HG03196 (cell line): ENCODE measurements at regions not wholly inside any gene's neighbourhood (a gene's known extent, or its start where the extent isn't known, plus 50 kb on each side); places are given as distances from the start of the nearest gene placed in this dataset.

Experiments used
- ATAC-seq: cut with Tn5 transposase; IDR thresholded peaks from one replicate; pipeline ENCODE4 v1.9.1; 2021; ENCODE audit not compliant: unreplicated experiment

DNA sequence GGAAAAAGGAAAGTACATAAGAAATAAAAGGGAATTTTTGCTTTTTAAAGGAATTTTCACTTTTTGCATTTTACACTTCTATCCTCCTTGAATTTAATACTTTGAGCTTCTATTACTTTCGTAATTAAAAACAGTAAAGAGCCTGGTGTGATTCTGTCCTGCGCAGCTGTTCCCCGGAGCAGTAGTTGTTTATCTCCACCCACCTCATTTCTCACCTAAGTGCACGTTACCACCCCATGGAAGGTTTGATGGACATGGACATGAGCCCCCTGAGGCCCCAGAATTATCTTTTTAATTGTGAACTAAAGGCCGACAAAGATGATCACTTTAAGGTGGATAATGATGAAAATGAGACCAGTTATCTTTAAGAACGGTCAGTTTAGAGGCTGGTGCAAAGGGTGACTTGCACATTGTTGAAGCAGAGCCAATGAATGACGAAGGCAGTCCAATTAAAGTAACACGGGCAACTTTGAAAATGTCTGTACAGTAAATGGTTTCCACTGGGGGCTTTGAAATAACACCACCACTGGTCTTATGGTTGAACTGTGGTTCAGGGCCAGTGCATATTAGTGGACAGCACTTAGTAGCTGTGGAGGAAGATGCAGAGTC is 52.1 kb upstream of the TEX13D start:
- ATAC-seq, result no peak

DNA sequence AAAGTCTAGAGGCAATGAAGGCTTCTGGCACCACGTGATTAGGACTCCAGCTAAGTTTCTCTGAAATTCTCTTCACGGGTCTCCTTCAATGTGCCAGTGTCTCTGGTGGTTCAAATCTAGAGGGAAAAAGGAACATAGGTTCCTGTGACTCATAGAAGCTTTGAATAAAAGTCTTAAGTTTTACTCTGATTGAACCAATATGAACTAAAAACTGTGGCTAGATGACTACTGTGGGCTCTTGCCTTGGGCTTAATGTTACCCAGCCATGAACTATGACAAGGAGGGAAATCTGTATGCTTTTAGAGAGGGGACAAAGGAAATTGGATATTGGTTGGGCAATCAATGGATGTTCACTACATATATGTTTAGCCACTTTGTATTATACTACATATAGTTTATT is 49.9 kb upstream of the TEX13D start:
- no peak for ATAC-seq
